ENCODE measurements at regions not wholly inside any gene's neighbourhood (a gene's known extent, or its start where the extent isn't known, plus 50 kb on each side); places are given as distances from the start of the nearest gene placed in this dataset.
A peak's percentile ranks its signal among the peaks of the same experiment; 100 is the strongest.
"Not testable (repeated sequence)": the region's sequence is repeated elsewhere in the genome, so short reads cannot be mapped to it uniquely, and the experiment has no call there.

- H3K27me3 ChIP-seq; H3K4me3 ChIP-seq; intact Hi-C loops (cut with DNase I); H3K9me3 ChIP-seq; ATAC-seq; H3K4me1 ChIP-seq; H3K27ac ChIP-seq; DNase-seq; H3K36me3 ChIP-seq: not testable (repeated sequence)
These were observed 627.4 kb downstream of the SPATA31A7 start for GRCh38 chr9:61817127-61817705.

GRCh38 chr9:61853624-61854259, 663.9 kb downstream of the SPATA31A7 start:
- ATAC-seq (peak; percentile 82), DNase-seq (peak in 2 of 4 donors; percentile 94 to 97)
- H3K27me3 ChIP-seq; H3K27ac ChIP-seq; H3K4me1 ChIP-seq; H3K9me3 ChIP-seq; H3K36me3 ChIP-seq; intact Hi-C loops (cut with DNase I): not testable (repeated sequence)
- H3K4me3 ChIP-seq: peak overlapping the region; percentile 27 to 38

- H3K9me3 ChIP-seq; ATAC-seq; H3K4me1 ChIP-seq; intact Hi-C loops (cut with DNase I); H3K36me3 ChIP-seq; H3K27ac ChIP-seq; H3K27me3 ChIP-seq: not testable (repeated sequence)
- H3K4me3 ChIP-seq: peak overlapping the region; percentile 27 to 38
- DNase-seq: peak in 2 of 4 donors; percentile 19 to 38
These were observed 664.4 kb downstream of the SPATA31A7 start for GRCh38 chr9:61854260-61854640.

DNA sequence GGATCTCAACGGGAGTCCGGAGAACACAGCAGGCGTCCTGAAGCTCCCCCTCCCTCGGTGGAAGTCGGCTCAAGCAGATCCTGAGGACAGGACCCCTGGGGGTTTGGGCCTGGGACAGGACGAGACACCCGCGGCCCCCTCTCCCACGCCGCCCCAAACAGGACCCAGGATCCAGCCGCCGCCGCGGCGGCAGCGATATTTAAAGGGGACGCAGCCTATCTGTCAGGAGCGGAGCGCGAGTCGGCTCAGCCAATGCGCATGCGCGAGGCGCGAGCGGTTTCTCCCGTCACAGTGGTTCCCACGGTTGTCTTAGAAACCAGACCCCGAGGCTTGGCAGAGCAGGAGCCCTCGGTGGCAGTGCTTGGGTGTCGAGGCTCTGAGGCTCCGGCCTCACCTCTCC, 666.4 kb downstream of the SPATA31A7 start:
- H3K9me3 ChIP-seq; DNase-seq; H3K4me3 ChIP-seq; intact Hi-C loops (cut with DNase I); H3K27ac ChIP-seq; H3K4me1 ChIP-seq; H3K27me3 ChIP-seq; H3K36me3 ChIP-seq: not testable (repeated sequence)
- ATAC-seq: peak; percentile 85

DNA sequence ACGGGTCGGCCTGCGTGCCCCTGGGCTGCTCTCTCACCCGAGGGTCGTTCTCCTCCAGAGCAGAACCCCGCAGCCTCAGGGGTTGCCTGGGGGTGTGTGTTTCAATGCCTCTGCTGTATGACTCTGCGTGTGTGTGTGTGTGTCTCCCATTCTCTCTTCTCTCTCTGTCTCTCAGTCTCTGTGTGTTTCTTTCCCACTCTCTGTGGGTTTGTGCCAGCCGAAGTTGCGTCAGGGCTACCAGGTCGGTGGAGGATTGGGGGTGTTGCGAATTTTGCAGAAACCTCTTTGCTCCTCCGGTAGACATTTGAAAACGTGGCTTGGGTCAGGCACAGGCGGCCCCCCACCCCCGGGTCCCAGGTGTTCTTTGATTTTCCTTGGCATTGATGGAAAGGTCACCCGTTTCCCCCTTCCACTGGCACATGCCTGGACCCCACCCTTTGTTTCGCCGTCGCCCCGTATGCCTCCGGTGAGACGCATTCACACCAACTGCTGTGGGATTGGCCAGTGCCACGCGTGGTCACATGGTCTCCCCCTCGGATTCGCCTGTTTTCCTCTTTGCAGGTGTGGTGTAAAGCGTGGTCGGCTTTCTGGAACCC, 667.1 kb downstream of the SPATA31A7 start:
- H3K4me1 ChIP-seq; H3K9me3 ChIP-seq; ATAC-seq; H3K27ac ChIP-seq; intact Hi-C loops (cut with DNase I); H3K4me3 ChIP-seq; H3K36me3 ChIP-seq; H3K27me3 ChIP-seq: not testable (repeated sequence)
- peak in 2 of 4 donors; percentile 11 to 28 for DNase-seq

DNA sequence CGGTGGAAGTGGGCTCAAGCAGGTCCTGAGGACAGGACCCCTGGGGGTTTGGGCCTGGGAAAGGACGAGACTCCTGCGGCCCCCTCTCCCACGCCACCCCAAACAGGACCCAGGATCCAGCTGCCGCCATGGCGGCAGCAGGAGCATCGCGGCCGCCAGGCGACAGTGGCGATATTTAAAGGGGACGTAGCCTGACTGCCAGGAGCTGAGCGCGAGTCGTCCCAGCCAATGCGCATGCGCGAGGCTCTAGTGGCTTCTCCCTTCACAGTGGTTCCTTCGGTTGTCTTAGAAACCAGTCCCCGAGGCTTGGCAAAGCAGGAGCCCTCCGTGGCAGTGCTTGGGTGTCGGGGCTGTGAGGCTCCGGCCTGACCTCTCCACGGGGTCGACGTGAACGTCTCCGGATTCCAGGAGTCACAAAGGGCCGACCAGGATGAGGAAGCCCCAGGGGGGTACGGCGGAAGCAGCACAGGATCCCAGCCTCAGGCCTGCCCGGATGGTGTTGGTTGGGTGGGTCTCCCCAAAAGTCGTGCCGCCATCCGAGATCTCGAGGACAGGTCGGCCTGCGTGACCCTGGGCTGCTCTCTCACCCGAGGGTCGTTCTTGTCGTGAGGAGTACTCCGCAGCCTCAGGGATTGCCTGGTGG, 668.0 kb downstream of the SPATA31A7 start:
- intact Hi-C loops (cut with DNase I); H3K9me3 ChIP-seq; DNase-seq; H3K36me3 ChIP-seq; H3K27ac ChIP-seq; H3K4me3 ChIP-seq; H3K4me1 ChIP-seq; H3K27me3 ChIP-seq: not testable (repeated sequence)
- ATAC-seq: peak; percentile 92

DNA sequence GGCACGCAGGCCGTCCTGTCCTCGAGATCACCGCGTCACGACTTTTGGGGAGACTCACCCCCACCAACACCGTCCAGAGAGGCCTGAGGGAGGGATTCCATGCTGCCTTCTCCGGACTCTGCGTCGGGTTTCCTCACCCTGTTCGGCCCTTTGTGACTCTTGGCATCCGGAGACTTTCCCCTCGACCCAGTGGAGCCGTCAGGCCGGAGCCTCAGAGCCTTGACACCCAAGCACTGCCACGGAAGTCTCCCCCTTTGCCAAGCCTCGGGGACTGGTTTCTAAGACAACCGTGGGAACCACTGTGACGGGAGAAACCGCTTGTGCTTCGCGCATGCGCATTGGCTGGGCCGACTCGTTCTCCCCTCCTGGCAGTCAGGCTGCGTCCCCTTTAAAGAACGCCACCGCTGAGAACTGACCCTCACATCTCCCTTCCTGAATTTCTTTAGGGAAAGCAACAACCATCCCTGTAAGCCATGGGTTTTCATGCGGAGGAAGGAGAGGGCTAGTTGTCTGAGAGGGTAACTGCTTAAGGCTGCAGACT, 672.7 kb downstream of the SPATA31A7 start:
- H3K4me3 ChIP-seq; intact Hi-C loops (cut with DNase I): not testable (repeated sequence)
- DNase-seq: peak in 2 of 4 donors; percentile 84 to 91

GRCh38 chr9:61864463-61864862, 674.6 kb downstream of the SPATA31A7 start:
- intact Hi-C loops (cut with DNase I); H3K36me3 ChIP-seq; H3K4me1 ChIP-seq; H3K9me3 ChIP-seq; H3K4me3 ChIP-seq; ATAC-seq; H3K27ac ChIP-seq; H3K27me3 ChIP-seq: not testable (repeated sequence)
- DNase-seq: peak in 2 of 4 donors; percentile 10 to 12

More for the DNA sequence above, 672.7 kb downstream of the SPATA31A7 start:
- not testable (repeated sequence) for H3K9me3 ChIP-seq, H3K27me3 ChIP-seq, H3K27ac ChIP-seq, H3K36me3 ChIP-seq, H3K4me1 ChIP-seq
- ATAC-seq: peak; percentile 39

GRCh38 chr9:61868965-61869364, 679.1 kb downstream of the SPATA31A7 start:
- intact Hi-C loops (cut with DNase I): not testable (repeated sequence)

GRCh38 chr9:61872329-61872728, 682.5 kb downstream of the SPATA31A7 start:
- H3K27me3 ChIP-seq; H3K27ac ChIP-seq; H3K9me3 ChIP-seq; intact Hi-C loops (cut with DNase I); H3K4me1 ChIP-seq; ATAC-seq; H3K36me3 ChIP-seq; H3K4me3 ChIP-seq: not testable (repeated sequence)
- DNase-seq: peak in 2 of 4 donors; percentile 2 to 26

More at GRCh38 chr9:61868965-61869364, 679.1 kb downstream of the SPATA31A7 start:
- H3K9me3 ChIP-seq, DNase-seq, H3K27me3 ChIP-seq, H3K36me3 ChIP-seq, H3K4me1 ChIP-seq, H3K27ac ChIP-seq, ATAC-seq, H3K4me3 ChIP-seq: not testable (repeated sequence)

Measured in left lung (tissue), 4 donors.